CD4-positive, CD25-positive, alpha-beta regulatory T cell (primary cell): ENCODE measurements at regions not wholly inside any gene's neighbourhood (a gene's known extent, or its start where the extent isn't known, plus 50 kb on each side); places are given as distances from the start of the nearest gene placed in this dataset.

ENCODE experiments used
- ATAC-seq, 2 donors: fragments of 150-1000 bp; cut with Tn5 transposase; one replicate each; pipeline ENCODE4 v1.10.0; 2021; ENCODE audit warnings: low read depth in 2 of 2, moderate number of reproducible peaks in 2 of 2, moderate library complexity in 1 of 2
- DNase-seq, 3 donors: peaks; one replicate each; pipeline versions ENCODE4 v3.0.0 to v3.0.0-alpha.2; 2012 to 2022; ENCODE audit warnings: mixed read lengths in 1 of 3
- H3K27ac ChIP-seq: one replicate; pipeline ENCODE4 v1.7.0; 2013; ENCODE audit warnings: mild to moderate bottlenecking, low read length; ENCODE audit not compliant: insufficient read depth, poor library complexity, severe bottlenecking
- H3K27me3 ChIP-seq: one replicate; pipeline ENCODE4 v1.7.0; 2013; ENCODE audit warnings: low read length; ENCODE audit not compliant: control insufficient read depth, insufficient read depth
- H3K36me3 ChIP-seq: one replicate; pipeline ENCODE4 v1.7.0; 2013; ENCODE audit warnings: mild to moderate bottlenecking, low read length, moderate library complexity; ENCODE audit not compliant: control insufficient read depth, insufficient read depth
- H3K4me1 ChIP-seq: 2 replicates; pipeline ENCODE4 v1.7.0; 2013; ENCODE audit warnings: mild to moderate bottlenecking, low read length; ENCODE audit not compliant: insufficient read depth, control insufficient read depth, poor library complexity, severe bottlenecking
- H3K4me3 ChIP-seq: one replicate; pipeline ENCODE4 v1.7.0; 2013; ENCODE audit warnings: low read depth, mild to moderate bottlenecking, low read length, moderate library complexity
- H3K9me3 ChIP-seq, 2 experiments: 1 replicate in 1 of 2; 2 replicates in 1 of 2; pipeline ENCODE4 v1.7.0; 2013; ENCODE audit warnings: low read length in 2 of 2, mild to moderate bottlenecking in 1 of 2, moderate library complexity in 1 of 2; ENCODE audit not compliant: control insufficient read depth in 2 of 2
- H3K27ac Mint-ChIP-seq, 3 donors: one replicate each; pipeline ENCODE4 v1.8.0; 2020 to 2022; ENCODE audit warnings: mild to moderate bottlenecking in 3 of 3, mixed read lengths in 3 of 3, moderate library complexity in 2 of 3
- H3K27me3 Mint-ChIP-seq: one replicate; pipeline ENCODE4 v1.8.0; 2022; ENCODE audit warnings: mild to moderate bottlenecking, mixed read lengths
- H3K36me3 Mint-ChIP-seq: one replicate; pipeline ENCODE4 v1.8.0; 2020; ENCODE audit warnings: mixed read lengths
- H3K4me1 Mint-ChIP-seq, 4 donors: one replicate each; pipeline ENCODE4 v1.8.0; 2020 to 2022; ENCODE audit warnings: mixed read lengths in 4 of 4, mild to moderate bottlenecking in 1 of 4
- H3K4me3 Mint-ChIP-seq, 4 donors: one replicate each; pipeline ENCODE4 v1.8.0; 2020 to 2022; ENCODE audit warnings: mild to moderate bottlenecking in 4 of 4, mixed read lengths in 4 of 4, moderate library complexity in 3 of 4
- H3K9me3 Mint-ChIP-seq, 7 donors: one replicate each; pipeline ENCODE4 v1.8.0; 2020 to 2022; ENCODE audit warnings: mixed read lengths in 7 of 7, mild to moderate bottlenecking in 3 of 7, moderate library complexity in 2 of 7

GRCh38 chr3:18765161-18765560, 340.0 kb upstream of the SATB1 start:
- H3K4me3 Mint-ChIP-seq = no peak overlapping the region
- ATAC-seq = no peak

GRCh38 chr3:18761530-18761929, 336.4 kb upstream of the SATB1 start:
- H3K4me1 ChIP-seq = peaks cover 7% of the 10 kb centered on the region
- no peaks in the 10 kb centered on the region for H3K27me3 ChIP-seq
- ATAC-seq (no peak), DNase-seq (no peak)
- Mint-ChIP-seq H3K27ac (no peak overlapping the region), H3K4me1 (peaks cover 0 to 8% (median 6%) of the 10 kb centered on the region in 4 donors), H3K36me3 (no peaks in the 10 kb centered on the region), H3K4me3 (no peak overlapping the region), H3K9me3 (no peaks in the 10 kb centered on the region), H3K27me3 (peaks cover under 1% of the 10 kb centered on the region)
- no peaks in the 10 kb centered on the region for H3K36me3 ChIP-seq
- no peak overlapping the region for H3K4me3 ChIP-seq
- no peaks in the 10 kb centered on the region for H3K9me3 ChIP-seq
- no peak overlapping the region for H3K27ac ChIP-seq

More at GRCh38 chr3:18765161-18765560, 340.0 kb upstream of the SATB1 start:
- Histone ChIP-seq H3K9me3 (no peaks in the 10 kb centered on the region), H3K36me3 (no peaks in the 10 kb centered on the region), H3K27me3 (peaks cover 4% of the 10 kb centered on the region), H3K27ac (no peak overlapping the region), H3K4me3 (no peak overlapping the region), H3K4me1 (no peaks in the 10 kb centered on the region)
- Mint-ChIP-seq H3K4me1 (no peaks in the 10 kb centered on the region), H3K27me3 (peaks cover 22% of the 10 kb centered on the region), H3K36me3 (no peaks in the 10 kb centered on the region), H3K27ac (no peak overlapping the region), H3K9me3 (no peaks in the 10 kb centered on the region)
- DNase-seq = no peak

GRCh38 chr3:18758047-18758704, 333.0 kb upstream of the SATB1 start:
- no peak overlapping the region for H3K4me3 ChIP-seq
- ATAC-seq (peak; percentile 89 to 94), DNase-seq (peak; percentile 11 to 90 (median 77))
- peaks cover 7% of the 10 kb centered on the region for H3K4me1 ChIP-seq
- H3K36me3 ChIP-seq = no peaks in the 10 kb centered on the region
- no peaks in the 10 kb centered on the region for H3K9me3 ChIP-seq
- H3K27me3 ChIP-seq = no peaks in the 10 kb centered on the region
- no peak overlapping the region for H3K27ac ChIP-seq
- Mint-ChIP-seq H3K36me3 (no peaks in the 10 kb centered on the region), H3K4me1 (peaks cover 0 to 13% (median 9%) of the 10 kb centered on the region in 4 donors), H3K9me3 (no peaks in the 10 kb centered on the region), H3K27ac (peak overlapping the region in 2 of 3 donors; percentile 7 to 22), H3K27me3 (no peaks in the 10 kb centered on the region), H3K4me3 (no peak overlapping the region)

GRCh38 chr3:18757476-18757875, 332.3 kb upstream of the SATB1 start:
- no peaks in the 10 kb centered on the region for H3K27me3 ChIP-seq
- no peaks in the 10 kb centered on the region for H3K36me3 ChIP-seq
- Mint-ChIP-seq H3K9me3 (no peaks in the 10 kb centered on the region), H3K27me3 (no peaks in the 10 kb centered on the region), H3K36me3 (no peaks in the 10 kb centered on the region), H3K4me1 (peaks cover 0 to 16% (median 10%) of the 10 kb centered on the region in 4 donors), H3K27ac (peak overlapping the region in 2 of 3 donors; percentile 8 to 50), H3K4me3 (no peak overlapping the region)
- peaks cover 7% of the 10 kb centered on the region for H3K4me1 ChIP-seq
- H3K4me3 ChIP-seq = no peak overlapping the region
- ATAC-seq = no peak
- H3K27ac ChIP-seq = no peak overlapping the region
- H3K9me3 ChIP-seq = no peaks in the 10 kb centered on the region
- no peak for DNase-seq

GRCh38 chr3:18752273-18752934, 327.3 kb upstream of the SATB1 start:
- DNase-seq (no peak), ATAC-seq (no peak)
- no peaks in the 10 kb centered on the region for H3K36me3 Mint-ChIP-seq
- peaks cover 0 to 14% (median 8%) of the 10 kb centered on the region in 4 donors for H3K4me1 Mint-ChIP-seq
- peaks cover 4% of the 10 kb centered on the region for H3K27me3 Mint-ChIP-seq
- no peaks in the 10 kb centered on the region for H3K27me3 ChIP-seq
- no peak overlapping the region for H3K4me3 Mint-ChIP-seq
- H3K36me3 ChIP-seq = no peaks in the 10 kb centered on the region
- no peaks in the 10 kb centered on the region for H3K9me3 ChIP-seq
- H3K27ac ChIP-seq = no peak overlapping the region
- no peak overlapping the region for H3K4me3 ChIP-seq
- H3K9me3 Mint-ChIP-seq = no peaks in the 10 kb centered on the region
- no peaks in the 10 kb centered on the region for H3K4me1 ChIP-seq
- no peak overlapping the region for H3K27ac Mint-ChIP-seq

GRCh38 chr3:18751514-18751913, 326.4 kb upstream of the SATB1 start:
- Mint-ChIP-seq H3K27ac (no peak overlapping the region), H3K9me3 (no peaks in the 10 kb centered on the region), H3K27me3 (peaks cover 4% of the 10 kb centered on the region), H3K4me1 (peaks cover 0 to 12% (median 8%) of the 10 kb centered on the region in 4 donors), H3K4me3 (no peak overlapping the region), H3K36me3 (no peaks in the 10 kb centered on the region)
- ATAC-seq = no peak
- no peak for DNase-seq
- Histone ChIP-seq H3K4me1 (no peaks in the 10 kb centered on the region), H3K36me3 (no peaks in the 10 kb centered on the region), H3K4me3 (no peak overlapping the region), H3K27ac (no peak overlapping the region), H3K9me3 (no peaks in the 10 kb centered on the region), H3K27me3 (no peaks in the 10 kb centered on the region)

- no peak for ATAC-seq
- Mint-ChIP-seq H3K9me3 (no peaks in the 10 kb centered on the region), H3K4me1 (peaks cover 6 to 32% (median 12%) of the 10 kb centered on the region in 4 donors), H3K4me3 (no peak overlapping the region), H3K36me3 (no peaks in the 10 kb centered on the region), H3K27ac (no peak overlapping the region), H3K27me3 (peaks cover 4% of the 10 kb centered on the region)
- Histone ChIP-seq H3K27me3 (no peaks in the 10 kb centered on the region), H3K4me3 (no peak overlapping the region), H3K9me3 (no peaks in the 10 kb centered on the region), H3K27ac (no peak overlapping the region), H3K4me1 (peaks cover 2% of the 10 kb centered on the region), H3K36me3 (no peaks in the 10 kb centered on the region)
- DNase-seq = no peak
These were observed 322.2 kb upstream of the SATB1 start for GRCh38 chr3:18747383-18747782.

GRCh38 chr3:18745472-18745871, 320.3 kb upstream of the SATB1 start:
- H3K4me3 Mint-ChIP-seq = no peak overlapping the region
- no peaks in the 10 kb centered on the region for H3K27me3 ChIP-seq
- H3K27ac Mint-ChIP-seq = no peak overlapping the region
- H3K36me3 ChIP-seq = no peaks in the 10 kb centered on the region
- H3K36me3 Mint-ChIP-seq = no peaks in the 10 kb centered on the region
- no peaks in the 10 kb centered on the region for H3K9me3 ChIP-seq
- no peaks in the 10 kb centered on the region for H3K9me3 Mint-ChIP-seq
- peaks cover 16 to 44% (median 26%) of the 10 kb centered on the region in 4 donors for H3K4me1 Mint-ChIP-seq
- H3K27ac ChIP-seq = no peak overlapping the region
- no peak for DNase-seq
- H3K27me3 Mint-ChIP-seq = peaks cover 4% of the 10 kb centered on the region
- ATAC-seq = no peak
- H3K4me1 ChIP-seq = peaks cover 21% of the 10 kb centered on the region
- no peak overlapping the region for H3K4me3 ChIP-seq
